ENCODE measurements at regions not wholly inside any gene's neighbourhood (a gene's known extent, or its start where the extent isn't known, plus 50 kb on each side); places are given as distances from the start of the nearest gene placed in this dataset.

GRCh38 chr10:62632071-62632809 is 172.3 kb upstream of the ADO start:
- TF ChIP-seq EZH2 (IDR thresholded peaks at IDR 0.05; ENCODE audit: borderline replicate concordance, low read length) (no peak), CTCF (conservative IDR thresholded peaks at IDR 0.05 in 1 of 2, IDR thresholded peaks at IDR 0.05 in 1 of 2; ENCODE audit: extremely low read depth in 1 of 2, insufficient read depth in 1 of 2, low read depth in 1 of 2, low read length in 2 of 2) (no peak)
